ENCODE measurements at regions not wholly inside any gene's neighbourhood (a gene's known extent, or its start where the extent isn't known, plus 50 kb on each side); places are given as distances from the start of the nearest gene placed in this dataset.
"Not testable (repeated sequence)": the region's sequence is repeated elsewhere in the genome, so short reads cannot be mapped to it uniquely, and the experiment has no call there.

DNA sequence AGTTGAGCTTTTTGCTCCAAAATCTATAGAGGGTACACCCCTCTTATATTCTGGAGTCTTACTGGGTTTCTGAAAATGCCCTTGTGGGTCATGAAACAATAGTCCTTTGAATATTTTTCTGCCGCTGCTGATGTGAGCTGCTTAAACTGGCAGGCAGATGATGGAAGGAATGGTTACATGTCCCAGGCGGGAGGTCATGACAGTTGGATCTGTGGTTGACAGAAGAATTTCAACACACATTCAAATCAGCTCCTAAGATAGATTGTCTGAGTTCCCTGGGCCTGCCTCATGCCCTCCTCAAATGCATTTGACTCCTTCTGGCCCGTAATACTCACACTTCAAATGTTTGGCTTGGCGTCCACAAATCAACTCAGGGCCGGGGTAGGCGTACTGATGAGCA lies 105.0 kb upstream of the IKBKE start:
- not testable (repeated sequence) for DNase-seq

DNA sequence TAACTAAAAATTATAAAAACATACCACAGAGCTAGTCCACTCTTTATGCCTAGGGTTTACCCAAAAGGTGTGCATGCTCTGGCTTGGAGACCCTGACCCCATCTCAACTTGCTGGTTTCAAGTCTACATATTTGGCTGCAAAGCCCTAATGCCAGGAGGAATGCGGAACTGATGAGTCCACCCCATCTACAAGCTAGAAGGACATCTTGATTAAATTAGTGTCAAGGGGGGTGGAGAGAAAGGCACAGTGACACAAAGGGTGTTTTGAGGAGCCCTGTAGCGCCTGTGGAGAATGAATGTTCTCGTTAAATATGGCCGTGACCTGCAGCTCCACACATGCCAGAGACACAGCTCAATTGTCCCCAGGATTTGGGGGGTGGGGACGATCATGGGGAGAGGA lies 104.1 kb upstream of the IKBKE start:
- DNase-seq: not testable (repeated sequence)

DNA sequence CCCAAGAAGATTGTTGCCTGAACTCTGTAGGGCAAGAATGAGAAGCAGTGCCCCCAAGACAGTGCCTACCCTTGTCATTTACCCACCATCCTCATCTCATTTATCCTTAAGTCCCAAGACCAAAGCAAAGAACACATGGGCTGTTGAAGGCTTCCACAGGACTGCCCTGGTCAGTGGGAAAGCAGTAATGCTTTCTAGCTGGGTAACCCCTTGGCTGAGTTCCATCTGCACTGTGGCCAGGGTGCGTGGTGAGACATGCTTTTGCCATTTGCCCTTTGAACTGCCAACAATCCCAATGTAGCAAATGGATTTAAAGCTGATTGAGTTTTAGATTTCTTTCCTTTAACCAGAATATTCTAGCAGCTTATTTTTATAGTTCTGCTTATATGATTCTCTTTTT lies 103.5 kb upstream of the IKBKE start:
- DNase-seq: not testable (repeated sequence)

DNA sequence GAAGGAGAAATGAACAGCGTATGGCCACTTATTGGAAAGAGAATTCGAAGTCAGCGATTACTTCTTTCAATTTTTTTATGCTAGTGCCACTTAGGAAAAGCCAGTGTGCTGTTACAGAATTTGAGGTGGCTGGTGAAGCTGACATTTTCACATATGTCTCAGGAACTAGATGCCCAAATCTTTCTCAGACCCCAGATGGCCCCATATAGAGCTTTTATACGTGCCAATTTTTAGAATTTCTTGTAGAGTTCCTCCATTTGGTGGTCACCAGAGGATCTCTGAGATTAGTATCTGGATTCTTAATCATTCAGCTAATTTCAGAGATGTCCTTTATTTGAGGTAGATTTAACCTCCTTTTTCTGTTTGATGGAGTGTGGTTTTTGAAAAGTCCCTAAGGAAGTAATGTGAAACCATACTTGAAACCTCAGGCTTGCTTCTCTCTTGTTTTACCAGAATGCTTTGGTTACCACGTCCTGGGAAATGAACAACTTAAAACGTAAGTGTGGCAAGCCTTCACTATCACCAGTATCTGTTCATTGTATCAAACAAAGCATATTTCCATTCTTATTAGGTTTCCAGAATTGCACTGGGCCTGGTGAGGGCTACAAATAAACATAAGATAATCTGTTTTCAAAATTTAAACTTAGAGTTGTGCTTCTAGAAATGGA lies 102.2 kb upstream of the IKBKE start:
- DNase-seq: not testable (repeated sequence)

DNA sequence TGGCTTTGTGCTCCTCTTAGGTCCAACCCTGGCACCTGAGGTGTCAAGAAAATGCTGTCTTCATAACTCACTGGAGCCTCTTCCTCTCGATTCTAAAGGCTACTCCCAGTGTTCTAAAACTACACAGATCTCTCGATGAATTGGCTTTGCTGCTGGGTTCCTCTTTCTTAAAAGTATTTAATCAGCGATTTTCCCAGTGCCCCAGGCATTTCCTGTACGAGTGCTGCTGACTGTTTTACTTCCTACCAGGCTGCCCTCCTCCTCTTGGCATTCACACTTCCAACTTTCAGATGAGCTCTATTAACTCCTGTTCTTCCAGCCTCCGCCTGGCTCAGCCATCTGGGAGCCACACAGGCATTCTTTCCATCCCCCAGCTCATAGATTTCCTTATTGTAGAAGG lies 95.6 kb upstream of the IKBKE start:
- not testable (repeated sequence) for DNase-seq

DNA sequence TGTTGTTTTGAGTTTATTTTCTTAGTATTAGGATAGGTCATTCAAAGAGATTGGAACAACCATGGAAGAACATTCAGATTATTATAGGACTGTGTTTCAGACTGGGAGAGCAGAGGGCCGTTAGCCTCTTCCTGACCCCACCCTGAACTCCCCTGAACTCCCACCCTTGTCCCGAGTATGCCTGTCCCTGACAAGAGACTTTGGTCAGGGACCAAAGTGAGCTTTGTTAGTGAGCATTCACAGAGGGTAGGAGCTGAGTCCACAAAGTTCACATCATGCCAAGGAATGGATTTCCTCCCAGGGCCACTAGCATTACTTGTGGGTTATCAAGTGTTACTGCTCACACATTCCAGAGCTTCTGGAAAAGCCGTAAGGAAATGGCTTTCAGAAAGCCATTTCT lies 94.7 kb upstream of the IKBKE start:
- DNase-seq: not testable (repeated sequence)

DNA sequence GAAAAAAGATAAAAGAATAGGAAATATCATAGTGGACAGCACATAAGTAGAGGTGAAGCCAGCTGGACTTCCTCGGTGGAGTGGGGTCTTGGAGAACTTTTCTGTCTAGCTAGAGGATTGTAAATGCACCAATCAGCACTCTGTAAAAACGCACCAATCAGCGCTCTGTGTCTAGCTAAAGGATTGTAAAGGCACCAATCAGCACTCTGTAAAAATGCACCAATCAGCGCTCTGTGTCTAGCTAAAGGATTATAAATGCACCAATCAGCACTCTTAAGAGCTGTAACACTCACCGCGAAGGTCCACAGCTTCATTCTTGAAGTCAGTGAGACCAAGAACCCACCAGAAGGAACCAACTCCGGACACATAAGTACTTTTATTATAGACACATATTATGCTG lies 91.8 kb upstream of the IKBKE start:
- not testable (repeated sequence) for DNase-seq

DNA sequence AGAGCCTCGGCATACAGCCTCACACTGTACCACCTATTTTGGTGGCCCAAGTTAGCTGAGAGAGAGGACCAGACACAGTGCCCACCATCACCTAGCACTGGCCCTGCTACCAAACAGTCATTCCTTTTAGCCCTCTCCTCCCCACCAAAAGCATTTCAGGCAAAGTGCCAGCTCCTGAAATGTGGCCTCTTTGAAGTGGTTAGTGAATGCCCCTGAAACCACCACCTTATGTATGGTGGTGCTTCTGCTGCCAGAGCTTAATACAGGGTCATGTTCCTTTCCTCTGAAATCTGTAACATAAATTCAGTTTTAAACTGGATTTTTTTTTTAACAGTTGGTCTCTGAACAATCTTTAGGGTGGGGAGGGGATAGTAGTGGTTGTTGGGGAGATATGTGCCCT lies 91.0 kb upstream of the IKBKE start:
- DNase-seq: not testable (repeated sequence)

DNA sequence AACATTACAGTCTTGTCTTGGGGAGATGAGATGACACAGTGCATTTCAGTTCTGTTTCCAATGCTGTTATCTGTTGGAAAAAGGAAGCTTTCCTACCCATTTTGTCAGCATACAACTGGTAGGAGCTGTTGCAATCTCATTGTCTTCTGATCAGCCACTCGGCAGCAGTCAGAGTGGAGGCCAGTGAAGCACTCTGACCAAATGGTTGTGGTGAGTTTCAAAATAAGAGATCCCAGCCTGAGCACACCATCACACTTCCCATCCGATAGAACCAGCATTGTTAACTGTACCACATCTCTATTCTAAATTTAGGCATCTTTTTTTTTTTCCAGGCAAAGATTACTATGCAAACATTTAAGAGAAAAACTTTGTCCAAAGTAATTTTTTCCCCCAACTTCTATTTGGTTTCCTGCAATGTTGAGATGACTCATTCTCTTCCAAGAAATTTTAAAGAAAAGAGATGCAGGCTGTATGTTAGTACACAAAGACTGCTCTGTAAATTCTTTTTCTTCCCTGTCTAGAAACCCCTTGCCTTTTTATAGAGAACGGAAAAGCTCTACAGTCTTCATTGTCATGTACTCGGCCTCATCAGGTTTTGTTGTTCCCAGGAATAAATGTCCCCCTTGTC lies 90.0 kb upstream of the IKBKE start:
- not testable (repeated sequence) for DNase-seq

DNA sequence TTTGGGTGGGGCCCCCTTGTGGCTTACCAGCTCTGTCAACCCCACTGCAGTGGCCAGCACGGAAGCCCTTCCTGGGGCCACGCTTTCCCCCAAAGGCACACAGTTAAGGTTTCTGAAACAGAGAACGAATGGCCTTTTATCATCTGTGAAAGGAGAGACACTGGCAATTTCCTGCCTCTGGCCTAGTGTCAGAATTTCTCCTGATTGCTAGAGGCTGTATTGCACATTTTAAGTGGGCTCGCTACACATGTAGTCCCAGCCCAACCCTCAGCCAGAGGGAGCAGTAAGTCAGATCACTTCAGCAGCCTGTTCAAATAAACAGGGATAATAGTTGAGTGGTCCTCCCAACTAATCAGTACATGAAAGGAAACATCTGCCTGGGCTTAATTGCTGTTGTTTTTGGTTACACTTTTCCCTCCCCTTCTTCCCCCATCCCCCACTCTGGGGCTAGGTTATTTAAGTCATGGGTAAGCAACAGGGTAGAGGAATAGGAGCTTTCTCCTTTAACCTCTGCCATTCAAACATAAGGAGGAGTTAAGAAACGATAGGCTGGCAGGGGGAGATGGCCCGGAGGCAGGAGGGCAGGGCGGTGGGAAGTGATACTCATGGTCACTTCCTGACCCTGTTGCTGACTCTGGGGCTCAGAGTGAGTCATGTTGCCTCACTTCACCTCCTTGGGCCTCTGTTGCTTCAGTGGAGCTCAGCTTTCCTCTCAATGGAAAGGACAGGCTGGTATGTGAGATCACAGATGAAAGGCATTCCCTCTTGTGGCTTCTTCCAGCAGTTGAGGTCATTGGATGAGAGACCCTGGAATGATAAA lies 89.3 kb upstream of the IKBKE start:
- DNase-seq: peak; percentile 94

DNA sequence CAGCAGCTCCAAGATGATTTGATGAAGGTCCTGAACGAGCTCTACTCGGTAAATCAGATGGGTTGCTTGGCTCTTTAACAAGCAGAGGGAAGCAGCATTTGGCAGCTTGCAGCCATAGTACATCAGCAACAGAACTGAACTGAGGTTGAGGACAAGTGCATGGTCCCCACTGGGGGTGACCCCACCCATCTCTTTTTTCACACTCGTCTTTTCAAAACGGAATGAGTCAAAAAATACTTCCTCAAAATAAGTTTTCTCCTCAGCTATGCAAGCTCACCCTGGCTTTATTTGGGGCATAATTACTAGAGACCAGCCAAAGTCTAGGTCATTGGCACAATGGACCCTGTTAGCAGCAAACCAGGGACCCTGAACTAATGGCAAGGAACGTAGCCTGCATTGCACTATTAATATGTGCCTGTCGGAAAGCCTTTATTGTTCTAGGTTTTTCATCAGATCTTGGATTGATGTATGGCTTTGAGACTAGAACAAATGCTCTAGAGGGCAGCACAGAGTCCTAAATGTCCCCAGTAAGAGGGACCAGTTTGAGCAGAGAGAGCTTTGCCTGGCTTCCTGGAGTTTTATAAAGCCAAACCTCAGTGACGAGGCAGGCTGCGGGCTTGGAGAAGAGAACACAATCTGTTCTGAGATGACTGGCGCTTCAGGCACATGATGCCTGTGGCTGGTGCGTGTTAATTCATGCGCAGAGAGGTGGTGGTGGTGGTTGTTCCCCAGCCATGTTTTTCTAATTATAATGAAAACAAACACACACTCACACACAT lies 86.1 kb upstream of the IKBKE start:
- DNase-seq: peak; percentile 53

DNA sequence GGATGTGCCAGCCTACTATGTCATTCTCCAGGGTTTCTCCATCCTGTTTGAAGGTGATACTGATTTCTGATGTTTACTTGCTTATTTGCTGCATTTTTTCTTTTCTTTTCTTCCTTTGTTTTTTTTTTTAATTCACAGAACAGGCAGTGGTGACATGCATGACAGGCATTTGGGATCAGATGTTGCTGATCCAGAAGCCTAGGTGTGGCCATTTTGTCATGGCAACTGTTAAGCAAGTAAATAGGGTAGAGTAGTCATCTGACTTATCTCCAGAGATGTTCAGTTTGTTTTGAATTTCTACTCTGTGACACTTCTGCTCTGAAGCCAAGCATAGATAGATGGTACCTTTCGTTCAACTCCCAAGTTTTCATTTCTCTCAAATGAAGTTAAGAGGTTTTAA lies 85.4 kb upstream of the IKBKE start:
- not testable (repeated sequence) for DNase-seq

DNA sequence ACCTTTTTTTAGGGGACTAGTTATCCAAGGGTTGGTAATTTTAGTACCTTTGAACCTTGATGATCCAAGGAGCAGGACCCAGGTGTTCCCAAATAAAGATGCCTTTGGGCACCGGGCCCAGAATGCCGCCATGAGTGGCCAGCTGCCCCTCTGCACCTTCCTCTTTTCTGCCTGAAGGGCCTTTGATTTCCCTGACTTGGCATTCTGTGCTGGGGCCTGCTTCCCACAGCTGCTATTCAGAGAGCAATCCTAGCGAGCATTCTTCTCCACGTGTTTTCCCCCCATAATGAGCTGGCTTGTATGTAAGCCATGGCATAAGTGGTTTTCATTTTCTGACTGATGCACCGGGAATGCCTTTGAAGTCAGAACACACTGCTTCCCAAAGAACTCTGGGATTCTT lies 82.6 kb upstream of the IKBKE start:
- not testable (repeated sequence) for DNase-seq

DNA sequence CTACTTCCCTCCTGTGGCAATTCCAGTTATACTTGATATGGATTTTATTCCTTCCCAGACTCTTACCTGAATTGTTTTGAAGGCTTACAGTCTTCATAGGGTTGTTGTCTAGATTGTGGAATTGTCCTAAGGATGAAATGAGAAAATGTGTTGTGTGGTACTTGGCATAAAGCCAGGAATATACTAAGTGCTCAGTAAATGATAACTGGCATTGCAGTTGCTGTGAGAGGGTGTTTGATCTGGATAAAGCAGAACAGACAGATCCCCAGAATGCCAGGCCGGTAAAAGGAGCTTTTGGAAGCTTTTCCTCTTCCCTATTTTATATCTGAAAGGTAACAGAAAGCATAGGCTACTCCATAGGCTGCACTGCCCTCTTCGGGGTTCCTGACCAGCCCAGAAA lies 78.4 kb upstream of the IKBKE start:
- DNase-seq: not testable (repeated sequence)

DNA sequence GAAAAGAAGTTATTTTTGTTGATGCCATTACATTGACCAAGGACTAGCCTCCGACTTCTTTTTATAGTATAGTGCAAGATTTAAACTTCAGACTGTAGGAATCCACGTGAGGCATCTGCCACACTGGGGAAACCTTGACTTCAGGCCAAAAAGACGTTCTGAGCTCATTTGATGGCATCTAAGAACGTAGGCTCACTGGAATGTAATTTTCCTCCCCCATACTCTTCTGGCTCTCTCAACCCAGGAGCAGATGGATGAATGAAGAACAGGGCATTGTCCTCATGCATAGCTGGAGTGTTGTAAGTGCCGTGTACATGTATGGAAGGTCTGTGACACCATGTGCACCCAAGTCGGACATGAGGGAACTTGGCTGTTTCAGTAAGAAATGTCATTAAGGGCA lies 72.8 kb upstream of the IKBKE start:
- DNase-seq: not testable (repeated sequence)

DNA sequence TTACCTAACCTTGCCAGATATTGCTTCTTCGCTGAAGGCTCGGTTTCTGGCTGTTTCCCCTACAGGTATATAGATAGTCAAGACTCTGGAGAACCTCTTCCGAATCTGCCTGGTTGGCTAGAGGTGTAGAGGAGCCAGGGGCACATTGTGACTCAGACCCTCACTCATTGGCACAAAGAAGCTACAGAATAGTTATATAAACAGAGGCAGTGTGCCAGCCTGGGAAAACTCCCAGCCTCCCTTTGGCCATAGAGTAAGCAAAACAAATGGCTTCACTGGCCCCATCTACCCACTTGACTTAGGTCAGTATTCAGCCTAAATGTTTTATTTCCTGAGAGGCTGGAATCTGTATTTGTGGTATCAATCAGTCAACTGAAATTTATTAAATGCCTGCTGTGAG lies 72.0 kb upstream of the IKBKE start:
- DNase-seq: not testable (repeated sequence)

DNA sequence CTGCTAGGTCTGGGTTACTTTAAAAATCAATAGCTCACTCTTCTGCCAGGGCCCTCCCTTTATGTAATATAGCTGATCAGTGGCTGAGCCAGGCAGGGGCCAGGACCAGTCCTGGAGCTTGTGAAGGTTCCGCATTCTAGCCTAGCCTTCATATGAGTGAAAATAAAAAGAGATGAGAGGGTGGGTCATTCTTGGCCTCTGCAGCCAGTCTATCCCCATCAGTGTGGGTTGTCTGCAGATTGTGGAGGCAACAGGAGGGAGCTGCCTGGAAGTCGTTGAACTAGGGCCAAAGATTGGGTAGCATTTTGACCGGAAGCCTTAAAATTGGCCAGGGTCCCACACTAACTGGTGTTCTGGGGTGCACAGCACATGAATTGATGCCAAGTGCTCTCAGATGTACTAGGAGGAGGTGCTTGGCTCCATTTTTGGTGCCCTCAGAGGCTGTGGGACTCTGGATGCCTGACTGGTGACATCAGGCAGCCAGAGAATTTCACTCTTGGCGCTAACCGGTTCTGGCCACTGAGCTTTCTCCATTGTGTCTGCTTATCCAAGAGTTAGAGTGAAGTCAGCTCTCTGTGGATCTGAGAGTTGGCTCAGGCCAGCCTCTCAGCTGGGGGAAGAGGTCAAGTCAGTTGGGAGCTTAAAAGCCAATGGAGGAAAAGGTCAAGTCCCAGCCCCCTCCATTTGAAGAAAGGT lies 66.5 kb upstream of the IKBKE start:
- not testable (repeated sequence) for DNase-seq

DNA sequence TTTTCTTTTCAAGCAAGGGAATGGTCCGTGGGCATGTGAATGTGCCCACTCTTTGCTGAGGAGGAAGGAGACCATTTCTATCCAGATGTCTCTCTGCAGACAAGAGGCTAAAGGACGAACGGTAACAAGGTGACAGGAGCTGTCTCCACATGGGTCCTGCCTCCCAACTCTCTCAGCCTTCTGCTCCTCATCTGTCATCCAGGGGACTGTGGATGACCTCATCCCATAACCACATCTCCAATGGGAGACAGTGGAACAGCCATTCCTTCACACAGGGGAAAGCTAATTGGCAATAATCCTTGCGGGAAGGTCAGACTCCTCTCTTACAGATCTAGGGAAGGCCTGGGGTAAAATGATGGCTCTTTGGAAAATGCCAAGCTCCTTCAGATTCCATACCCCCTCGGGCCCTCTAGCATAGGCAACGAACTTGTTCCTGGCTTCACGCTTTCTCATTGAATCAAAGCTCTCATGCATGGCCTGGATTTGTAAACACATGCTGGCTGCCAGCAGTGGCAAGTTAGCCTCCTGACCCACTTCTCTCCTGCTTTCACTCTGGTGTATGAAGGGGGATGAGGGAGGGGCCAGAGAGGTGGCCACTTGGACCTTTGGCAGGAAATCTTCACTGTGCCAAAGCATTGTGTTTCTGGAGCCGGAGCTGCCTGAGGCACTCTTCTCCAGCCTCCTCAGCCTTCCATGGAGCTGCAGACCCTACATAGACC lies 65.8 kb upstream of the IKBKE start:
- DNase-seq: not testable (repeated sequence)

DNA sequence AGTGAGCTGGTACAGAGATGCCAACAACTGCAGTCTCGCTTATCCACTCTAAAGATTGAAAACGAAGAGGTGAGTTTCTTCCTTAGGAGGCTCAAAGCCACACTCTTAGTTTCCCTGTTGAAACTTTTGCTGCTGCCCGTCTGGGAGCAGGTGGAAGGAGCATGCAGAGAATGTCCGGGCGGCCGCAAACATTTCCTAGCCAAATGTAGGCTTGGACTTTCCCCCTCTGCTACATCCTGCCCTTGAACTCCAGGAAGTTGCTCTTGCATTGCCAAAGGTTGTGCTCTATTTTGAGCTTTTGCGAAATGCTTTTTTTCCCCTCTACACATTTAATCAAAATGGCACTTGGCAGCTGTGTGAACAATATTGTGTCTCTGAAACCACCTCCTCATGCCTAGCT lies 65.0 kb upstream of the IKBKE start:
- not testable (repeated sequence) for DNase-seq

DNA sequence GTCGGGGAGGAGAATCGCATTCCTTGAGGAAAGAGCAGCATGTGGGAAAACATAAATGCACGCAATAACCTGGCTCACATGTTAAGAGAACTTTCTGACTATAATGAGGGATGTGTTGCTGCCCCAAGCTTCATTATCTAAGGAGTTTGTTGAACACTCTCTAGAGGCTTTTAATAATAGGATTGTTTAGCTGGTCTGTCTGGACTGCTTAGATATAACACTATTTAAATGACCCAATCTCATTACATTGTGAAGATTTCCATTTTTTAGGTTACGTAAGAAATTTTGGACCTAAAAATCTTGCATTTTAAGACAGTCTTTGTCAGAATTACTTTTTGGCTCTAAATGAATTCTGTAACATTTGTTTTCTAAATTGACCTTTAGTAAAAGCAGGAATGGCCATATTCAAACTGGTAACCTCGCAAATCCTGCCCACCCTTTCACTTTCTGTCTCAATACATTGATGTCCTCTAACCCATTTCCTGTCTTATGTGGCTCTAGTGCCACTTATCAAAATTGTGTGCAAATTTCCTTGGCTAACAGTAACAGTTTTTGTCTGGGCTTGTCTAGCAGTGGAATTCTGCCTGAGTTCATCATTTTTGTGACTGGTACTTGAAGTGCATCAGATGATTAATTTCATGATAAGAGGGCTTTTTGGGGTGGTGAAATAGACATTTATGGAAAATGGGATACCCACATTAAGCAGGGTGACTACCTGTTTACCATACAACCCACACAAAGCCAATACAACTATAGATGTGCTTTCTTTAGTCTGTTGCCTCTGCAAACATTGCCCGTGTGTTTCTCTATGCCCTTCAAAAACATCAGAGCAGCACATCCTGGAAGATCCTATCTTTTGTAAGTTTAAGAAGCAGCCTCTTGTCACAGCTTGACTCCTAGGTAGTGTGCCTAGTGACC lies 61.6 kb upstream of the IKBKE start:
- not testable (repeated sequence) for DNase-seq

DNA sequence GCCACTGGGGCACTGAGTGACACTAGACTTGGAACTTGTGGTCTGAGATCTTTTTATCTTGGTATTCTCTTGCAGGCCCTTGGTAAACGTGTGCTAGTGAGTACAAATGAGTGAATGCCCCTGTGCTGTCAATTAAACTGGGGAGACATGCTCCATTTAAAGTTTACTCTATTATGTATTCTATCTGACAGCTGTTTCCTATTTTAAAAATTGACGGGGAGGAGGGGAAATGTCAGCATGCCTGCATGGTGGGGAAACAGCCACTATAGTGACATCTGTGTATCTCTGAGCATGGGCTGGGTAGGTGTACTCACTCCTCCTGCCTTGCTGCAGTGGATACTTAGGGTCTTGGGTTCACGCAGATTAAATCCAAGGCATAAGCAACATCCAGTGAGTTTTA lies 59.0 kb upstream of the IKBKE start:
- DNase-seq: peak; percentile 69

All from NCI-H69 (cell line).